ENCODE measurements at regions not wholly inside any gene's neighbourhood (a gene's known extent, or its start where the extent isn't known, plus 50 kb on each side); places are given as distances from the start of the nearest gene placed in this dataset.

DNA sequence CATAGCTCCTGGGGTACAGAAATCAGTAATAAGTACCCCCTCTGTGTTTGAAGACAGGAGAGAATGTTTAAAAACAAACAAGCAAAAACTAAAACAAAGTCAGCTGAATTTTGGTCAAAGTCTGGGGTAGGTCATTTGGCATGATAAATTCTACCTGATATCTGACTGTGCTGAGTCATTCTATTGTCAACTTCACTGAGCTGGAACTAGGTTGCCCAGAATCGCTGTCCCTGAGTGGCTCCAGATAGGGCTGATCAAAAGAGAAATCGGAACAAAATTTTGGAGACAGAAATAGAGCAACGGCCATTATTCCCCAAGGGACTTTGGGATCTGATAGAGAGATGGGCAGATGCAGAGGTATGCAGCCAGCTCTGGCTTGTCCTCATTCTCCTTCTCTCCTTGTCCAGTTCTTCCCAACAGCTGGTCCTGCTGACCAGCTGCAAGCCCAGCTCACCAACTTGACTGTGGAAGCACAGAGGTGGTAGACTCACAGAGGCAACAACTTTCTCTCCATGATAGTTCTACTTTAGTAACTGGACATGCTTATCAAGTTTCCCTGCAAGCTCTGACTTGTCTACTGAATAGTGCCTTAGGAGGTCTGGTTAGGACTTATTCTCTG lies 57.3 kb upstream of the MYRIP start:
- no peak for DNase-seq (ENCODE audit: extremely low spot score in 2 of 2)
- H3K36me3 ChIP-seq = no peaks in the 10 kb centered on the region
- no peaks in the 10 kb centered on the region for H3K27me3 ChIP-seq
- H3K9me3 ChIP-seq = no peaks in the 10 kb centered on the region
- intact Hi-C loops (cut with DNase I) = no loop called here
- H3K4me1 ChIP-seq = no peaks in the 10 kb centered on the region
- TF ChIP-seq, protein P1, sequence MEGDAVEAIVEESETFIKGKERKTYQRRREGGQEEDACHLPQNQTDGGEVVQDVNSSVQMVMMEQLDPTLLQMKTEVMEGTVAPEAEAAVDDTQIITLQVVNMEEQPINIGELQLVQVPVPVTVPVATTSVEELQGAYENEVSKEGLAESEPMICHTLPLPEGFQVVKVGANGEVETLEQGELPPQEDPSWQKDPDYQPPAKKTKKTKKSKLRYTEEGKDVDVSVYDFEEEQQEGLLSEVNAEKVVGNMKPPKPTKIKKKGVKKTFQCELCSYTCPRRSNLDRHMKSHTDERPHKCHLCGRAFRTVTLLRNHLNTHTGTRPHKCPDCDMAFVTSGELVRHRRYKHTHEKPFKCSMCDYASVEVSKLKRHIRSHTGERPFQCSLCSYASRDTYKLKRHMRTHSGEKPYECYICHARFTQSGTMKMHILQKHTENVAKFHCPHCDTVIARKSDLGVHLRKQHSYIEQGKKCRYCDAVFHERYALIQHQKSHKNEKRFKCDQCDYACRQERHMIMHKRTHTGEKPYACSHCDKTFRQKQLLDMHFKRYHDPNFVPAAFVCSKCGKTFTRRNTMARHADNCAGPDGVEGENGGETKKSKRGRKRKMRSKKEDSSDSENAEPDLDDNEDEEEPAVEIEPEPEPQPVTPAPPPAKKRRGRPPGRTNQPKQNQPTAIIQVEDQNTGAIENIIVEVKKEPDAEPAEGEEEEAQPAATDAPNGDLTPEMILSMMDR (IDR thresholded peaks at IDR 0.05) = no peak
- no peak for TF ChIP-seq POLR2AphosphoS5 (IDR thresholded peaks at IDR 0.05; ENCODE audit: insufficient read depth in 1 of 2, low read depth in 1 of 2)
- TF ChIP-seq POLR2A (IDR thresholded peaks at IDR 0.05) = no peak
- H3K4me3 ChIP-seq = no peak overlapping the region
- H3K27ac ChIP-seq = no peak overlapping the region

DNA sequence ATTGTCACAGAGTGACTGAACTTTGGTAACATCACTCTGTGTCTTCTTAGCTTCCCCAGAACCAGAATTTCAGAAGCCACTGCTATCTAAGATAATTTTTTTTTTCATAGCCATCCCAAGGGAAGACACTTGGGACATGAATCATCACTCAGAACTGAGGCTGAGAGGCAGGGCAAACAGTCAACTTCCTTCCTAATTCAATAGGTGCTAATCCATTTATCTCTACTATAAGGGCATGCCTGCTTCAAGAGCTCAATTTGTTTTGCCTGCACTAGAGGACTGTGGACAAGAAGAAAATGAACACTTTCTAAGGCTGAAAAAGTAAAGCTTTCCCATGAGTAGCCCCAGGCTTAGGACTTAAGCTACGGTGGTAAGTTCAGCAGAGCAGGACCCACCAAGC lies 56.7 kb upstream of the MYRIP start:
- H3K27ac ChIP-seq = no peak overlapping the region
- no peak for DNase-seq (ENCODE audit: extremely low spot score in 2 of 2)
- H3K36me3 ChIP-seq = no peaks in the 10 kb centered on the region
- no peaks in the 10 kb centered on the region for H3K9me3 ChIP-seq
- H3K4me3 ChIP-seq = no peak overlapping the region
- H3K27me3 ChIP-seq = no peaks in the 10 kb centered on the region
- TF ChIP-seq POLR2A (IDR thresholded peaks at IDR 0.05) = no peak
- TF ChIP-seq, protein P1 (IDR thresholded peaks at IDR 0.05) = no peak
- no peak for TF ChIP-seq POLR2AphosphoS5 (IDR thresholded peaks at IDR 0.05; ENCODE audit: insufficient read depth in 1 of 2, low read depth in 1 of 2)
- intact Hi-C loops (cut with DNase I) = no loop called here
- no peaks in the 10 kb centered on the region for H3K4me1 ChIP-seq

DNA sequence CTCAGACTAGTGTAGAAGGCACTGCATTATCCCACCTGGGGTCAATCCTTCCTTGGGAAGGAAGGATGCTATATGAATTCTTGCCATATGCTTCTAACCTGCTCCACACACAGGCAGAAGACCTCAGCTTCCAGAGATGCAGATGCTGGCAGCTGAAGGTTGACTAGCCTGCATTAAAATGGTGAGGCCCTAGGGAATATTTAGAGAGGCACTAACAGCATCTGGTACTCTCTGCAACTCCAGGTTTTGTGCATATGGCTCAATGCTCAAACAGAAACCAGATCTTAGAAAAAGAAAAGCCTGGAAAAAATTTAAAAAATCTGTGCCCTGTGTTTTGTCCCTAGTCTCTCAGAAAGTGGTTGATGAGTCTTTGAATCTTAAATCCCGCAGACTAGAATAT lies 56.0 kb upstream of the MYRIP start:
- no peak for TF ChIP-seq POLR2AphosphoS5 (IDR thresholded peaks at IDR 0.05; ENCODE audit: insufficient read depth in 1 of 2, low read depth in 1 of 2)
- TF ChIP-seq, protein P1 (IDR thresholded peaks at IDR 0.05) = no peak
- TF ChIP-seq POLR2A (IDR thresholded peaks at IDR 0.05) = no peak
- no peaks in the 10 kb centered on the region for H3K36me3 ChIP-seq
- no peaks in the 10 kb centered on the region for H3K27me3 ChIP-seq
- H3K9me3 ChIP-seq = no peaks in the 10 kb centered on the region
- H3K4me1 ChIP-seq = no peaks in the 10 kb centered on the region
- H3K27ac ChIP-seq = no peak overlapping the region
- no peak for DNase-seq (ENCODE audit: extremely low spot score in 2 of 2)
- intact Hi-C loops (cut with DNase I) = no loop called here
- no peak overlapping the region for H3K4me3 ChIP-seq

DNA sequence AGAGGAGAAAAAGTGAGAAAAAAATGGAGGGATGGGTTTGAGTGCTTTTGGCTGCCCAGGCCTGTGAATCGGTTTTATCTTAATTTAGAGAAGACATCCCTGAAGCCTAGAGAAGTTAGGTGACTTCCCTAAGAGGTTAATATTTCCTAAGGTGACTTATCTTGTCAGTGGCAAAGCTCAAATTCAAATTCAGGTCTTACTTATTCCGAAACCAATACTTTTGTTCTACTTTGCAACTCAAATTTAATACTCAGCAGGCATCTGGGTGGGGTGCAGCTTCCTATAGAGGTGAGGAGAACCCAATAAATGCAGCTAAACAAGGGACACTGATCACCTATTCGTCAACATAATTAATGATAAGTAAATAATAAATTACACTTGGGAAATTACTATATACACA lies 54.9 kb upstream of the MYRIP start:
- H3K4me3 ChIP-seq = no peak overlapping the region

DNA sequence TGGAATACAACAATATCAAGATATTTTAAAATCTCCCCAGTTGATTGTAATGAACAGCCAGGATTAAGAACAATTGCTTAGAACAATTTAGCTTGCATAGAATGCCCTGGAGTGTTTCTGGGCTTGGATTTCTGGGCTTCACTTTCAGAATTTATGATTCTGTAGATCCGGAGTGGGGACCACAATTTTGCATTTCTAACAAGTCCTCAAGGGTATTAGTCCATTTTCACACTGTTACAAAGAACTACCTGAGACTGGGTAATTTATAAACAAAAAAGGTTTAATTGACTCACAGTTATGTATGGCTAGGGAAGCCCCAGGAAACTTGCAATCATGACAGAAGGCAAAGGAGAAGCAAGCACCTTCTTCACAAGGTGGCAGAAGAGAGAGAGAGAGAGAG lies 54.3 kb upstream of the MYRIP start:
- Histone ChIP-seq H3K4me1 (no peaks in the 10 kb centered on the region), H3K27me3 (no peaks in the 10 kb centered on the region), H3K9me3 (no peaks in the 10 kb centered on the region), H3K36me3 (no peaks in the 10 kb centered on the region), H3K4me3 (no peak overlapping the region), H3K27ac (no peak overlapping the region)
- TF ChIP-seq POLR2AphosphoS5 (IDR thresholded peaks at IDR 0.05; ENCODE audit: insufficient read depth in 1 of 2, low read depth in 1 of 2) = no peak
- no peak for TF ChIP-seq POLR2A (IDR thresholded peaks at IDR 0.05)
- TF ChIP-seq, protein P1 (IDR thresholded peaks at IDR 0.05) = no peak
- no peak for DNase-seq (ENCODE audit: extremely low spot score in 2 of 2)
- intact Hi-C loops (cut with DNase I) = no loop called here

More for the DNA sequence above, 54.9 kb upstream of the MYRIP start:
- no peak for DNase-seq (ENCODE audit: extremely low spot score in 2 of 2)
- no peak for TF ChIP-seq POLR2A (IDR thresholded peaks at IDR 0.05)
- H3K27ac ChIP-seq = no peak overlapping the region
- H3K4me1 ChIP-seq = no peaks in the 10 kb centered on the region
- H3K9me3 ChIP-seq = no peaks in the 10 kb centered on the region
- no peaks in the 10 kb centered on the region for H3K36me3 ChIP-seq
- intact Hi-C loops (cut with DNase I) = no loop called here
- no peaks in the 10 kb centered on the region for H3K27me3 ChIP-seq

All from vagina (tissue), 2 donors.